GM19238 (cell line): ENCODE measurements at regions not wholly inside any gene's neighbourhood (a gene's known extent, or its start where the extent isn't known, plus 50 kb on each side); places are given as distances from the start of the nearest gene placed in this dataset.
"Not testable (repeated sequence)": the region's sequence is repeated elsewhere in the genome, so short reads cannot be mapped to it uniquely, and the experiment has no call there.

ENCODE experiments used
- DNase-seq: peaks from one replicate; pipeline ENCODE4 v3.0.0; 2011; ENCODE audit warnings: low spot score; ENCODE audit not compliant: insufficient read length

DNA sequence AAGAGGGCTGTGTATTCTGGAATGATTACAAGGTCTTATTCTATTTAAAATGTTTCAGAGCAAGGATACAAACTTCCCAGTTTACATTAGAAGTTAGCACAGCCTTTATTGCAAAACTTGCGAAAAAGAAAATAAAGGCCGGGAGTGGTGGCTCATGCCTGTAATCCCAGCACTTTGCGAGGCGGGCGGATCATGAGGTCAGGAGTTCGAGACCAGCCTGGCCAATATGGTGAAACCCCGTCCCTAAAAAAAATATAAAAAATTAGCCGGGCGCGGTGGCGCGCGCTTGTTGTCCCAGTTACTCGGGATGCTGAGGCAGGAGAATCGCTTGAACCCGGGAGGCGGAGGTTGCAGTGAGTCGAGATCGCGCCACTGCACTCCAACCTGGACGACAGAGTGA is 87.1 kb downstream of the TRIM27 start:
- DNase-seq, result not testable (repeated sequence)

DNA sequence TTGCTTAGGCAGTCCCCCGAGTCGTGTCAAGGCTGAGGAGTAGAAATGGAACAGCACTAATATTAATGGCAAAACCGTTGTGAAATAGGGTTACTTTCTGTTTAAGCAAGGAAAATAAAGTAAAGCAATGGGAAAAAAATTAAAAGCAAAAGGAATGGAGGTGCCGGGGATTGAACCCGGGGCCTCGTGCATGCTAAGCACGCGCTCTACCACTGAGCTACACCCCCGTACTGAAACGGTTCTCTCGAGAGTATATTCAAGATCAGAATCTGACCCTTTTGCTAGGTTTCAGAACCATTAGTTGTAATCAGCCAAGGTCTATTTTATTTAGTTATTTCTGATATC is 85.5 kb downstream of the TRIM27 start:
- DNase-seq, result peak; percentile 7

DNA sequence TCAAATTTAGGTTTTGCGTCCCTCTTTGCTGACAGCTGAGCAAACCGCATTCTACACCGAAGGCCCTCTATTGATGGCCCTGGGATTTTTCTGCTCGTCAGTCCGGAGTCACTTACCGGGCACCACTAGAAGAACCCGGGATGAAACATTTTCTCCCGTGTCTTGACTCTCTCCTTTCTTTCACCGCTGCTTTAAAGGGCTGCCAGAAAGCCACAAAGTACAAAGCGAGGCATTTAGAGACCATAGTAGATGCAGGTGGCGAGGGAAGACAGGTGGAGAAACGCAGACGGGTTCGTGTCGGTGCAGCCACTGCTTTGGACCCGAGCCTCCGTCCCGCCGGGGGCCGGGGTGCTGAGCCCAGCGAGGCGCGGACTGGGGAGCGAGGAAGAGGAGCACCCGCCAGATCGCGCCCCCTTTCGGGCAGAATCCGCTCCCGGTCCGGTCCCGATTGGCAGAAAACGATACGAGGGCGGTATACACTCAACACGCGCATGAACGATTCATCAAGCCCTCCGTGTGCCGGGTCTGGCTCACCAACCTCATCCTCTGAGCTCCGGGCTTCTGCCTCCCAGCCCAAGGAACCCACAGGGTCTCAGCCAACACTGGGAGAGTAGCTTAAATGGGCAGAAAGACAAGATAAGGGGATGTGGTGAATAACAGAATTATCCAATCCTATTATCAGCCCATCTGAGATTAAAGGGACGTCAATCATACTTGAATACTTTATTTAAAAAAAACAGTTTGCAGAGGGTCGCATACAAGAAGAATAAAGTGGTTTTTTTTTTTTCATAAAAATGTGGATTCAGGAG is 84.9 kb downstream of the TRIM27 start:
- peak; percentile 59 for DNase-seq

DNA sequence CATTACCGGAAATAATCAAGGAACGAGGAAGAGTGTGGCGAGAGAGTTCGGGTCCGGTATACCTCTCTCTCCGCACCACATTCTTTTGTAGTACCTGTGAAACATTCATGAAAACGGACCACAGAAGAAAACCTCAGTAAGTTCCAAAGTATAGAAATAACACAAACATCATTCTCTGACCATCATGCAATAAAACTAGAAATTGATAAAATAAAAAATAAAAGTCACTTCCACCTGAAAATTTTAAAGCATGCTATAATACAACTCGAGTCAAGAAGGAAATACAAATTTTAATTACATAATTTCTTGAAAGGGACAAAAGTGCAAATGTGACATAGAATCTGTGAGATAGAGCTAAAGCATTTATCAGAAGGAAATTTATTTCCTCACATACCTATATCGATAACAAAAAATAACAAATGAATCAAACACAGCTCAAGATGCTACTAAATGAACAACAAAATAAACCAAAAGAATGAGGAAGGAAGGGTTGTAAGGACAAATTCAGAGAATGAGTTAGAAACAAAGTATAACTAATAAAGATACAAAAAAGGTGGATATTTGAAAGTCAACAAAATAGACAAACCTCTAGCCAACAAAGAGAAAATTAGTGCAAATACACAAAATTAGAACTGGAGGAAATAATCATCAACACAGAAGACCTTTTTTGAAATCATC is 84.2 kb downstream of the TRIM27 start:
- no peak for DNase-seq

DNA sequence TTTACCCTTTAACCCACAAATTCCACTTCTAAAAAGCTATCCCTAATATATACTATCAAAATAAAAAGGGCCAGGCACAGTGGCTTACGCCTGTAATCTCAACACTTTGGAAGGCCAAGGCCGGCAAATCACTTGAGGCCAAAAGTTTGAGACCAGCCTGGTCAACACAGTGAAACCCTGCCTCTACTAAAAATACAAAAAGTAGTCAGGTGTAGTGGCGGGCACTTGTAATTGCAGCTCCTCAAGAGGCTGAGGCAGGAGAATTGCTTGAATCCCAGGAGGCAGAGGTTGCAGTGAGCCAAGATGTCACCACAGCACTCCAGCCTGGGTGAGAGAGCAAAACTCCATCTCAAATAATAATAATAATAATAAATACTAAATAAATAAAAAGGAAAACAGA is 82.5 kb downstream of the TRIM27 start:
- DNase-seq, result no peak

DNA sequence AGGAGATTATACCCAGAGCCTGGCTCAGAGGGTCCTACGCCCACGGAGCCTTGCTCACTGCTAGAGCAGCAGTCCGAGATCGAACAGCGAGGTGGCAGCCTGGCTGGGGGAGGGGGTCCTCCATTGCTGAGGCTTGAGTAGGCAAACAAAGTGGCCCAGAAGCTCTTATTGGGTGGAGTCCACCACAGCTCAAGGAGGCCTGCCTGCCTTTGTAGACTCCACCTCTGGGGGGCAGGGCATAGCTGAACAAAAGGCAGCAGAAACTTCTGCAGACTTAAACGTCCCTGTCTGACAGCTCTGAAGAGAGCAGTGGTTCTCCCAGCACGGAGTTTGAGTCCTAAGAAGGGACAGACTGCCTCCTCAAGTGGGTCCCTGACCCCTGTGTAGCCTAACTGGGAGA is 75.0 kb downstream of the TRIM27 start:
- not testable (repeated sequence) for DNase-seq
